GM21717 (cell line): ENCODE measurements at regions not wholly inside any gene's neighbourhood (a gene's known extent, or its start where the extent isn't known, plus 50 kb on each side); places are given as distances from the start of the nearest gene placed in this dataset.
"Not testable (repeated sequence)": the region's sequence is repeated elsewhere in the genome, so short reads cannot be mapped to it uniquely, and the experiment has no call there.

ENCODE experiments used
- ATAC-seq: cut with Tn5 transposase; IDR thresholded peaks from one replicate; pipeline ENCODE4 v1.9.1; 2021; ENCODE audit warnings: mild to moderate bottlenecking, moderate library complexity; ENCODE audit not compliant: unreplicated experiment

DNA sequence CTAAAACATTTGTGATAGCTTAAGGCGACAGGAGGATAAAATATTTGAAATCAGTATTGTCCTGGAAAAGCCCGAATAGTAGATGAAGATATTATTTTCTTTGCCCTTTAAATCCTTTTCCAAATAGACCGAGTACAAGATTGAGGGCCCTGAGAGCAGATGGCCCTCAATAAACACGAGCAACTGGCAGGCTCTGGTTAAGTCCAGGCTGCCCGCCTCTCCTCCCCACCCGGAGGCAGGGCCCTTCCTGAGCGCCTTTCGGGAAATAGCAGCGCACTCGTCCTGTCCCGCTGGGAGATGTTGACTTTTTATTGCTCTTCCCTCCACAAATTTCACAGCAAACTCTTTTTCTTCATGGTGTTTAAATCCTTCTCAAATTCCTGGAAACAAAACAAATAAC, 50.8 kb upstream of the MAX start:
- no peak for ATAC-seq

DNA sequence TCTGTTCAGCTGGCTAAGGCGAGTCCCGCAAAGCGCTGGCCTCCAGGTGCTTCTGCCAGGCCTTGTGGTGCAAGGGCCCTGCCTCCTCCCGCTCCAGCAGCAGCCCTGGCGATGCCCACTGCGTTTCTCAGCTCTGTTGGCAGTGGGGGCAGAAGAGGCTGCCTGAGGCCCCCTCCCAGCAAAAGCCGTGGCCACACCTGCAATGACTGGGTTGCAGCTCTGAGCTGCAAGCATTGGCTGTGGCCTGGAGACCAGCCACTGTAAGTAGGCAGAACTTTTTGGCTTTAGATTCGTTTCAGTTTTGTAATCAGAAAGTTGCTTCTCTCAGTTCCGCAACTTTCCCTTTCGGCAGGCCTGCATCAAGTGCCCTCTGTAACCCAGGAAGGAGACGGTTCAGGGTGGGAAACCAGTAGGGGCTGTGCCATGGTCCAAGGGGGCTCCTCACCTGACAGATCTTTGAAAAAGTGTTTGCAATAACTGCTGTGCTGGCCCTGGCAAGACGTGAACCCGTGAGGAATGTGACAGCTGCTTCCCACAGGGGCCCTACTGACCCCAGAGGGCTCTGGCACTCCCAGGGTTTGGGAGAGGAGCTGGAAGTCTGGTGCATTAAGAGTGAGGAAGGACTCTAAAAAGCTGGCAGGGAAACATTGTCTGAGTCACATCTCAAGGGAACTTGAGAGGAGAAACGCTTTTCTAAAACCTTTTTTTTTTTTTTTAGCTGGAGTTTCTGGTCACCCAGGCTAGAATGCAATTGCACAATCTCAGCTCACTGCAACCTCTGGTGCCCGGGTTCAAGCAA, 54.5 kb upstream of the MAX start:
- peak; percentile 52 for ATAC-seq

DNA sequence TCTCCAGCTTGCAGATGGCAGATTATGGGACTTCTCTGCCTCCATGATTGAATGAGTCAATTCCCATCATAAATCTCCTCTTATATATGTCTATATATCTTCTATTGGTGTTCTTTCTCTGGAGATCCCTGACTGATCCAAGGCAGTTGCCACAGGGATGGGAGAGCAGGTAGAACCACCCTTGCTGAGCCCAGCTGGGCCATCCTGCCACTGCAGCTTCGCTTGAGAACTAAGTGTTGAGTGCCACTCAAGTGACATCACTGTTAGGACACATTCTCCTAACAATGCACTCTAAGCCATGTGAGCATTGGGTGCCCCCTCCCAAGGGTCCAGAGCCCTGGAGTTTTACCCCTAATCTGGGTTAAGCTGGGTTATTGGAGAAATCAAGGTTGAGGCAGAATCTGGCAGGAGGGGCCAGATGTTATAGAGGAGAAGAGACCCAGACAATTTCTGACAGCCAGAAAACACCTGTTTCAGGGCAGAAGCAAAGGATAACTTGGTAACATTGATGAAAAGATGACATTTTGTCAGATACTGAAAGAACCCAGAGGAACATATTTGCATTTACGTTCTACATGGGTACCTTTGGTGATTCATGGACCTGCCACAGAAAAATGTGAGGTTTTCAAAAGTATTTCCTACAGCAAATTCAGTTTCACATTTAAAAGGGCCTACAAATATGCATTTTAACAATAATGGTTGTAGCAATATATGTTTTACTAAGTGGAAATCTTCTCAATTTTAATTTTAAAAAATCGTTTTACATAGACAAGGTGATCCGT, 57.2 kb upstream of the MAX start:
- peak; percentile 54 for ATAC-seq

DNA sequence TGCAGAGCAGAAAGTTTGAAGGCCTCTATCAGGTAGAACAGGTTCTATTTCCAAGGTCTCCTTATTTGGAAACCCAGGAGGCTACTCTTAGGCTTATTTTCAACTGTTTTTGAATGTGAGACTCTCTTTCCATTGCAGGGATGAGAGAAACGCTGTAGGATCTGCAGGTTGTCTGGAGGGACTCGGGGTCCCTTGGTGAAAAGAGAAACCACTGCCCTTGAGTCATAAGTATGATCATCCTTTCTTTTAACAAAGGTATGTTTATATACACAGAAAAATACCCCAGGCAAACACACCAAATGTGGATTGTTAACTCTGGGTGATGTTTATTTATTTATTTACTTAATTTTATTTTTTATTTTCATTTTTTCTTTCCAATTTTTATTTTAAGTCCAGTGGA, 57.8 kb upstream of the MAX start:
- ATAC-seq, result peak; percentile 12

DNA sequence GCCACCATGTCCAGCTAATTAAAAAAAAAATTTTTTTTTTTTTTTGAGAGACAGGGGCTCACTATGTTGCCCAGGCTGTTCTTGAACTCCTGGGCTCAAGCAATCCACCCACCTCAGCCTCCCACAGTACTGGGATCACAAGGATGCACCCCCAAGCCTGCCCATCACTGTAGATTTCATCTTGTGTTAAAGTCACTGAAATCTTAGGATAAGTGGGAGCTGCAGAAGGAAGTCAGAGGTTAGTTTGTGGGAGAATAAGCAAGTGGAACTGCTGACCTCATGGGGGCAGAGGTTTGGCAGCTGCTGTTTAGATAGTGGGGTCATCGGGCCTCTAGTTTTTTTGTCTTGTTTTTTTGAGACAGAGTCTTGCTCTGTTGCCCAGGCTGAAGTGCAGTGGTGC, 59.7 kb upstream of the MAX start:
- ATAC-seq, result no peak

DNA sequence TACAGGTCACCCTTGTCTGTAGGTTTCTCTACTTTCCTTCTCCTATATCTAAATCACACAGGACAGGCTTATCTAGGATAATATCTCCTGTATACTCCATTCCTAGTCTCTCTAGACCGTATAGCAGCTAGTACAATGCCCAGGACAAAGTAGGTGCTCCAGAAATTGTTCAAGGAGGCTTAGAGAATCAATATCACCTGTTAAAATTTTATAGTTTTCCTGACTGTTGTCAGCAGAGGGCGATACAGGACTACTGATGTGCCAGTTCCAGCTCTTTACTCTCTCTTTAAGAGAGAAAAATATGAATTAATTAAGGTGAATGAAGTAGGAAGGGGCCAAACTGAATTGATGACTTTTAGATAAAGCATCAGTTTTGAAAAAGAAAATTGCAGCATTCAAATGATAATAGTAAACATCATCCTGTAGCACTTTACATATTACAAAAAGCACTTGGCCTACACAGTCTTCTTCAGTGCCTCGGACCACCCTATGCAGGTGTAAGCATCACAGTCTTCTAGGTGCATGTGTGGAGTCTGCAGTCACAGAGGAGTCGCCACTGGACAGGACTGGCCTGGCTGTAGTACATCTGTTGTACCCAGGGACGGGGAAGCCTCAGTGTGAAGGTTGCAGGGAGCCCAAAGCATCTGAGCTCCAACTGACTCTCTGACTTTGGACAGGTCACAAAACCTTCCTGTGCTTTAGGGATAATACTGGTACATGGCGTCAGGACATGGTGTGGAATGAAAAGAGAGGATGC, 61.9 kb upstream of the MAX start:
- ATAC-seq, result no peak

DNA sequence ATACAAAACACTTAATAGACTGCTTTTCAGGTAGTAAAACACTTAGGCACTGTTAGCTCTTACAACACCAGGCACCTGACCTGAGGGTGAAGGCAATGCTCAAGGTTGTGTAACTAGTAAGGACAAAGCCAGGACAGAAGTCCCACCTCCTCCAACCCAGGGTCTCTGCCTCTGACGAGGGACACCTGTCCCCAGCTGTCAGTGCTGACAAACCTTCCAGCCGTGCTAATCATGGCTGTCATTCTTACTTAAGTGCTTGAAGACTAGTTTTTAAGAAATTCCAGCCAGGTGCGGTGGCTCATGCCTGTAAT, 62.5 kb upstream of the MAX start:
- no peak for ATAC-seq

DNA sequence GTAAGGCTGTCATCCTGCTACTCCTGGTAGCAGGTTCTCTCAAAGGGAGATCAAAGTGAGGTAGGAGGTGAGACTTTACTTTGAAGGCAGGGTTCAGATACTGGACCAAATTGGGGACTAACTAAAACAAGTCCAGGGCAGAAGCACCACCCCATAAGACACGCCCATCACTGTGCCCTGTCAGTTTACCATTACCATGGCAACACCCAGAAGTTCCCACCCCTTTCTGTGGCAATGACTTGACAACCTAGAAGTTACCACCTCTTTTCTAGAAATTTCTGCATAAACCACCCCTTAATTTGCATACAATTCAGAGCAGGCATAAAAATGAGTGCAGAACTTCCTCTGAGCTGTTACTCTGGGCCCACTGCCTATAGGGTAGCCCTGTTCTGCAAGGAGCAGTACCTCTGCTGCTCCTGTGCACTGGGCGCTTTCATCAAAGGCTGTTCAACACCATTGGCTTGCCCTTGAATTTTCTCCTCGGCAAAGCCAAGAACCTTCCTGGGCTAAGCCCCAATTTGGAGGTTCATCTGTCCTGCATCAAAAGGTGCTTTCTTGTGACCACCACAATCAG, 64.8 kb upstream of the MAX start:
- ATAC-seq, result no peak

DNA sequence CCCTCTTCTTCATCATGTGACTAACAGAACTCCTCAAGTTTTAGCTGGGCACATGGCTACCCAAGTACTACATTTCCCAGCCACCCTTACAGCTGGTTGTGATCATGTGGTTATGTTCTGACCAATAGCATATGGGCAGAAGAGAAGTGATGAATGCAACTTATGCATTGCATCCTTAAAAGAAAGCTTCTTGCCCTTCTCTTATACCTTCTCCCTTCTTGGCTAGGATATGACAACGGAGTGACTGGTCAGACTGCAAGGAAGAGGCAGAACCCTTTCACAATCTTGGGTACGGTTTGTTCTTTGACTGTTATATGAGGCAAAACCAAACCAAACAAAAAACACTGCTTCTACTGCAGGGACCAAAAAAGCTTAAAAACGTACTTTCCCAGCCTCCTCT, 66.5 kb upstream of the MAX start:
- ATAC-seq, result peak; percentile 17

DNA sequence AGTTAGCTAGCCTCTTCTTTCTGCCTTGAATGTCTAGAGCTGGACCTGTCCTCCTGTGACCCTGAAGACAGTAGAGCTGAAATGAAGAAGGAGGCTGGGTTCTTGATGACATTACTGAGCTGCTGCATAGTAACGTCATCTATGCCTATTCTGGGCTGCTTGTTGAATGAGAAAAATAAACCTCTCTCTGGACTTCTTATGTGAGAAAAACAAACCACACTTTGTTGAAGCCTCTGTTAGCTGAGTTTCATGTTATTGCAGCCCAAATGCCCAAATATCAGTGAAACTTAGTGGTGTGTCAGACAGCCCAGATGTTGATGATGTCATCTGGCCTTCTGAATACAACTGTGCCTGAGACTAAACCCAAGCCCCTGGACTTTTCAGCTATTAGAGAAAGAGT, 67.0 kb upstream of the MAX start:
- peak; percentile 67 for ATAC-seq

DNA sequence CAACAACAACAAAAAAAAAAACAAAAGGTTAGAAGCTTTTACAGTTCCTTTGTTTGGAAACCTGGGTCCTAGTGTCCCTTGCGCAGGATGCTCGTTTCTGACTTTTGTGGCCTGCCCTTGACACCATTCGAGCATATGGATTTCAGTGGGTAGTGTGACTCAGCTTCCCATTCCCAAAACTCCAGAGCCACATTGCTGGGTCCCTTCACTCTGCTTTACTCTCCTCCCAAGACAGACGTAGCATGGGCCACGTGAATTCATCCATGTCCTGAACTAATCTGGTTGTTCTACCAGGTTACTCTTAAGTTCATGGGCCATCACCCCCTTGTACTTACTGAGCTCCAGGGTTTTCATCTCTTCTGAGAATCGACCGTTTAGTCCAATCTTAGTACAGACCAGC, 68.0 kb upstream of the MAX start:
- no peak for ATAC-seq

DNA sequence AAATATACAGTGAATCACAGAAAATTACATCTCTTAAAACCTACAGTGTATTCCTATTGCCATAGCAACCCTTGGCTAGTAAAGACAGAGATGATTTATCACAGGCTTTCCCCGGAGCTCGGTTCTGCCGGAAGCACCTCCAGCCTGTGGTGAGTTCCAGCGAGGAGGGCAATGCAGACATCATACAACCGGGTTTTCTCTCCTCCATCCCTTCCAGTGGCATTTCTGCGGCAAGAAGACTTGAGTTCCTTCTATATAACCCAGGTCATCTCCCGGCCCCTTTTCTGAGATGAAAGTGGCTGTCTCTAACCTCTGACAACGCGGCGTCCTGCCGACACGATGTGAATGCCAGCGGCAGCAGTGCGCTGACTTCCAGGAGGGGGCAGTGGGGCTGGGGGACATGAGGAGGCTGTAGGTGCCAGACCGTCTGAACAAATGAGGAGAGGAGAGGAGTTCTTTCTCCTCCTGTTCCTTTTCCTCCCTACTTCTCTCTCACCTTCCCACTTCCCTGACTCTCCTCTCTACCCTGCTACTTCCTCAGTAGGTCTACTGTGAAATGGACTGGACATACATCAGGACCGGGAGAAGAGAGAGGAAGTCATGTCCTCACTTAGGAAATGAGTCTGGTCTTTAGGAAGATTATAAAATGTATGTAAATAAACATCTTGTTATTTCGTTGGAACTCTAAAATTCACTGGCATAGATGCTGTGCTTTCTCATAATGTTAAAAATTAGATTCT, 68.6 kb upstream of the MAX start:
- ATAC-seq, result no peak

DNA sequence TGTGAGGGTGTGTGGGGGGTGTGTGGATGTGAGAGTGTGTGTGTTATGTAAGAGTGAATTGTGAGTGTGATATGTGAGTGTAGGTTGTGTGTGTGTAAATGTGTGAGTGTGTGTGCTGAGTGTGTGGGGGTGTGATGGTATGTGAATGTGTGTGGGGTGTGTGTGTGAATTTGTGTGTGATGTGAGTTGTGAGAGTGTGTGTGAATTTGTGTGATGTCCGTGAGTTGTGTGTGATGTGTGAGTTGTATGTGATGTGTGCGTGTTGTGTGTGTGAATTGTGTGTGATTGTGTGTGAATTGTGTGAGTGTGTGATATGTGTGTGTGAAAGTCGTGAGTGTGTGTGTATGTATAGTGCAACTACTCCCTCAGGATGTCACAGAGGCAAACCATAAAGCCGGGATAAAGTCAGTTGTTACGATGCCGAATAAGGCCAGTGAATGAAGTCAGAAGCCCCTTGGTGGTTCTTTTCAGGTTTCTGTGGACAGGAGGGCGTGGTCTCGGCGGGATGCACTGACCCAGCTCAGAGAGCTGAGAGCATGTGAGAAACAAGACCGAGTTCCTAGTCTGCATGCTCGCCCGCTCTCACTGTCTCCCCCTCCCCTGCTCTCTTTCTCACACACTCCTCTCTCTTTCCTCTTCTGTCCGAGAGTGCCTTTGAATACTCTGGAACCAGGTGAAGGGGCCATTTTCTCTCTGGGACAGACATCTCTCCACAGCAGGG, 71.8 kb upstream of the MAX start:
- ATAC-seq, result no peak

DNA sequence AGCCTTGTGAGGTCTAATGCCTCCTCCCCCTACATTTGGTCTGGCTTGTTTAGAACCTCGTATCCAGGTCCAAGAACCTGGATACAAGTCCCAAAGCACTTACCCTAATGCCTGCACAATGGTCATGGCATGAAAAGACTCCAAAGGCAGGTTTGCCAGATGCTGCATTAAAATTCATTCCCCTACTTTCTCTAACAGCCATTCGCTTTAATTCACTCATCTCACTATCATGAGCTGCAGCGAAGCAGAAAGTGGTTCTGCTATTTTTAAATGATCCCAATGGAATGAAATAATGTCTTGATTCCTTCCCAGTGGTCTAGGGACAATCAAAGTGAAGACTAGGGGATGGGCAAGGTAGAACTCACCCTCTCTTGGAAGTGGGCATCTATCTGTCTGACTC, 72.5 kb upstream of the MAX start:
- no peak for ATAC-seq

DNA sequence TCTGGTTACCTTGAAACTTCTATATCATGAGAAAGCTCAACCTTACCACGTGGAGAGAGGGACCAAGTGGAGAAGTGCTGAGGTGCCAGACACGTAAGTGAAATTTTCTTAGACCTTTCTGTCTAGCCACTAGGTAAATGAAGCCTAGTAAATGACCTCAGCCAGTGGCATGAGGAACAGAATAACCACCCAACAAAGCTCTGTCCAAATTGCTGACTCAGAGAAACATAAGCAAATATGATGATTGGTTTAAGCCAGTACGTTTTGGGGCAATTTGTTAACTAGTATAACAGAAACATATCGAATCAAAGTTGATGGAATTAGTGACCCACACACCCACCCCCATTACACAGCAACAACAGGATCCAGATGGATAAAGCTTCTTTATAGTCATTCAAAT, 75.2 kb upstream of the MAX start:
- no peak for ATAC-seq

DNA sequence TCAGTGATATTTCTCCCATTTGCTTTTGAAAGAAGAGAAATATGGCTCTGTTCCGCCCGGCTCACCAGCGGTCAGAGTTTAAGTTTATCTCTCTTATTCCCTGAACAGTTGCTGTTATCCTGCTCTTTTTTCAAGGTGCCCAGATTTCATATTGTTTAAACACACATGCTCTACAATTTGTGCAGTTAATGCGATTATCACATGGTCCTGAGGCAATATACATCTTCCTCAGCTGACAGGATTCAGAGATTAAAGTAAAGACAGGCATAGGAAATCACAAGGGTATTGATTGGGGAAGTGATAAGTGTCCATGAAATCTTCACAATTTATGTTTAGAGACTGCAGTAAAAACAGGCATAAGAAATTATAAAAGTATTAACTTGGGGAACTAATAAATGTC, 76.9 kb upstream of the MAX start:
- not testable (repeated sequence) for ATAC-seq

DNA sequence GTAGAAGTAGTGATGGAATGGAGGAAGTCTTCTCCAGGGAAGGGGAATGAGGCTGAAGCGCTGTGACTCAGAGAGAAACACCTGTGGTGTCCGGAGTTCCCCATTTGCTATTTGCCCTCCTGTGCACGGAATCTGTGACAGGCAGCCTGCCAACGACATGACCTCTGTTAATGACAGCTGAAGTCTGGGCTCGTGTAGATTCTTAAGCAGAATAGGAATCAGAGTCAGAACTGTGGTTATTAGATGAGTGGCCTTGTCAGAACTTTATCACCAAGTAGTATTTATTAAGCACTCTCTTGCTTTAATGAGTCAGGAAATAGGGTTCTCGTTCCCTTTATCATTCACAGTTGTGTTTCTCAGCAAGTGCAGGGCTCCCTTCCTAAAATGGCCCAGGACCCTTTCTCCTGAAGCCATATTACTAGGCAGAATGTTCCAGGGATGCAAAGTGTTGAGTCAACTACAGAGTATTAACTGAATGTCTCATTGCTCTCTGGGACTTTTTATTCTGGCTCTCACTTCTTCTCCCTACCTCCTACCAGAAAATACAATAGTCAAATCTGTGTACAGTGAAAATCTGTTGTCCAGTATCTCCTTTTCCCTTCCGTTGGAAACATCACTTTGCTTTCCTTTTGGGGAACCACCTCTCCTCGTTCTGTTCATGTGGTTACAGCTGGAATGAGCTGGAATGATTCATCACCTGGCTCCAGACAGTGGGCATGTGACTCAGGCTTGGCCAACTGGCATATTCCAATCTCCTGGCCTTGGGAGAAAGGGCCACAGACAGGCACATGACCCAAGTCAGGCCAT, 77.8 kb upstream of the MAX start:
- peak; percentile 89 for ATAC-seq

DNA sequence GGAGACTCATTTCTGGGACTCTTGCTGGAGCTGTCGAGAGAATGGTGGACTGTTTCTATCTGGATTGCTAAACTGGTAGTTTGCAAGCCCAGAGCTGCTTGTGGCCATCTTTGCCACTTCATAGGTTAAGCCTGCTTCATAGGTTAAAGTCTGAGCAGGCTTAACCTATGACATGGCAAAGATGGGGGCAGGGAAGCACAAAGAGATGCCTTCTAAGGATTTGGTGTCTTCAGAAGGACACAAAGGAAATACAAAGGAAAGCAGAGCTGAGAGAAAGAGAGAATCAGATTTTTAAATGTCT, 78.4 kb upstream of the MAX start:
- no peak for ATAC-seq

DNA sequence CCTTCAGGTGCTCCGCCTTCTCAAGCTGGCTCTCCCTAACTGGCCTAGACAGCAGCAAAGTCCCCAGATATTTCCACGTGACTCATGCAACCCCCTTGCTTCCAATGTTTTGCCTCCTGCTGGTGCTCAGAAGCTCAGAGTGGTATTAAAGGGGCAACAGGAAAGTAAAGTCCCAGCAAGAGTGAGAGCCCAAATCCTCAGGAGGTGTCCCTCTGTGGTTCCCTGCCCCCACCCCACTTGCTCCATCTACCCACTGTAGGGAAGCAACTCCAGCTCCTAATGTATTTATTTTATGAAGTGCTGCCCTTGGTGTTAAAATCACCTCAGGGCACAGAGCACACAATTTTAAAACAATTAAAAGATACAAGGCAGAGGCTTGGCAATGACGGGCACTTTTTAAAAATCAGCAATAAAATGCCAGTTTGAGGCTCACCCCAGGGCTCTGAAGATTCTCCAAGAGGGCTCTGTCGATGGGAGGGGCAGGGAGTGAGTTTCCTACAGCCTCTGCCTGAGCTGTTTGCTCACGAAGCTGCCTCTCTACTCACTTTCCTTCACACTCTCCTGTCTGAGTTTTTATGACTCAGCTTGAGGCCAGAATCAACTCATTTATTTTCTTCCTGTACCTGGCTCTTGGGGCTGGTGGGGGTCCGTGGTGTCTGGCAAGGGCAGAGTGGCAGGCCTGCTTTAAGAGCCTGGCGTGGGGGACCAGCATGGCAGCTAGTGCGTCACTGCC, 81.9 kb upstream of the MAX start:
- no peak for ATAC-seq
